ENCODE measurements at regions not wholly inside any gene's neighbourhood (a gene's known extent, or its start where the extent isn't known, plus 50 kb on each side); places are given as distances from the start of the nearest gene placed in this dataset.

- H3K27ac ChIP-seq = no peak overlapping the region
- no peak overlapping the region for H3K4me3 ChIP-seq
- intact Hi-C loops (cut with DNase I; ENCODE audit: low total_unique reads) (loop anchor here (1.0 kb wide), 1 partner anchor 179 kb away; no protein-coding TSS in a partner anchor), in situ Hi-C loops (cut with MboI; ENCODE audit: low sequenced_read_pairs in 4 of 4) (loop anchor here in 3 of 4 donors (5.0 to 25.0 kb wide), 3 partner anchors 138 to 183 kb away; no protein-coding TSS in a partner anchor)
- no peak for TF ChIP-seq CTCF (IDR thresholded peaks at IDR 0.05 in 4 of 5, conservative IDR thresholded peaks at IDR 0.05 in 1 of 5)
- no peaks in the 10 kb centered on the region for H3K9me3 ChIP-seq
- H3K4me1 ChIP-seq = peaks cover 15 to 23% of the 10 kb centered on the region in 2 donors
- no peaks in the 10 kb centered on the region for H3K36me3 ChIP-seq
- no peak for DNase-seq
- H3K27me3 ChIP-seq = no peaks in the 10 kb centered on the region
- no peak for ATAC-seq
Measured at GRCh38 chr6:18324706-18325042, 60.3 kb upstream of the DEK start.

- H3K9me3 ChIP-seq = no peaks in the 10 kb centered on the region
- no peaks in the 10 kb centered on the region for H3K27me3 ChIP-seq
- no peak for DNase-seq
- TF ChIP-seq CTCF (IDR thresholded peaks at IDR 0.05 in 4 of 5, conservative IDR thresholded peaks at IDR 0.05 in 1 of 5) = peak; percentile 76 to 83 (median 80)
- no peak for TF ChIP-seq POLR2A (IDR thresholded peaks at IDR 0.05)
- H3K36me3 ChIP-seq = no peaks in the 10 kb centered on the region
- H3K4me1 ChIP-seq = peaks cover 15 to 22% of the 10 kb centered on the region in 2 donors
- in situ Hi-C loops (cut with MboI; ENCODE audit: low sequenced_read_pairs in 4 of 4) = loop anchor here in 2 of 4 donors (5.0 kb wide), 1 partner anchor 183 kb away; no protein-coding TSS in a partner anchor
- no peak overlapping the region for H3K27ac ChIP-seq
- intact Hi-C loops (cut with DNase I; ENCODE audit: low total_unique reads) = loop anchor here (1.0 kb wide), 1 partner anchor 179 kb away; no protein-coding TSS in a partner anchor
- peak; percentile 62 to 83 for ATAC-seq
- no peak overlapping the region for H3K4me3 ChIP-seq
Measured at GRCh38 chr6:18323935-18324705, 59.8 kb upstream of the DEK start.

- no peak overlapping the region for H3K4me3 ChIP-seq
- H3K36me3 ChIP-seq = no peaks in the 10 kb centered on the region
- in situ Hi-C loops (cut with MboI; ENCODE audit: low sequenced_read_pairs in 4 of 4) = no loop called here
- DNase-seq = no peak
- no peaks in the 10 kb centered on the region for H3K9me3 ChIP-seq
- intact Hi-C loops (cut with DNase I; ENCODE audit: low total_unique reads) = no loop called here
- no peaks in the 10 kb centered on the region for H3K27me3 ChIP-seq
- TF ChIP-seq POLR2A (IDR thresholded peaks at IDR 0.05) (no peak), CTCF (IDR thresholded peaks at IDR 0.05 in 4 of 5, conservative IDR thresholded peaks at IDR 0.05 in 1 of 5) (no peak)
- ATAC-seq = no peak
- H3K4me1 ChIP-seq = no peaks in the 10 kb centered on the region
- no peak overlapping the region for H3K27ac ChIP-seq
Measured at GRCh38 chr6:18317850-18318249, 53.5 kb upstream of the DEK start.

GRCh38 chr6:18314317-18314997 is 50.1 kb upstream of the DEK start:
- Histone ChIP-seq H3K36me3 (no peaks in the 10 kb centered on the region), H3K9me3 (no peaks in the 10 kb centered on the region), H3K27ac (no peak overlapping the region), H3K4me3 (no peak overlapping the region), H3K4me1 (no peaks in the 10 kb centered on the region), H3K27me3 (no peaks in the 10 kb centered on the region)
- ATAC-seq (no peak), DNase-seq (no peak)
- intact Hi-C loops (cut with DNase I; ENCODE audit: low total_unique reads) = no loop called here
- TF ChIP-seq CTCF (IDR thresholded peaks at IDR 0.05 in 4 of 5, conservative IDR thresholded peaks at IDR 0.05 in 1 of 5) = no peak
- TF ChIP-seq POLR2A (IDR thresholded peaks at IDR 0.05) = no peak
- in situ Hi-C loops (cut with MboI; ENCODE audit: low sequenced_read_pairs in 4 of 4) = no loop called here

Measured in gastrocnemius medialis (tissue), 4 donors.